GOT3 (cell line): ENCODE measurements at regions not wholly inside any gene's neighbourhood (a gene's known extent, or its start where the extent isn't known, plus 50 kb on each side); places are given as distances from the start of the nearest gene placed in this dataset.

ENCODE experiments used
- DNase-seq: peaks from one replicate; lab custom pipeline; 2025; ENCODE audit warnings: mixed read lengths; lab: John Stamatoyannopoulos, UW

GRCh38 chr15:62840526-62841268 lies 201.8 kb upstream of the TPM1 start:
- DNase-seq: no peak

GRCh38 chr15:62841269-62841628 lies 201.3 kb upstream of the TPM1 start:
- no peak for DNase-seq

- no peak for DNase-seq
Observed at GRCh38 chr15:62841891-62842559, 200.5 kb upstream of the TPM1 start.

GRCh38 chr15:62843311-62843710 lies 199.2 kb upstream of the TPM1 start:
- no peak for DNase-seq

- DNase-seq: no peak
Observed at GRCh38 chr15:62844564-62845240, 197.8 kb upstream of the TPM1 start.

- no peak for DNase-seq
Observed at GRCh38 chr15:62845241-62846126, 197.1 kb upstream of the TPM1 start.

GRCh38 chr15:62846131-62846804 lies 196.3 kb upstream of the TPM1 start:
- no peak for DNase-seq

GRCh38 chr15:62846805-62847495 lies 195.6 kb upstream of the TPM1 start:
- DNase-seq: no peak

GRCh38 chr15:62847900-62848489 lies 194.6 kb upstream of the TPM1 start:
- no peak for DNase-seq

- no peak for DNase-seq
Observed at GRCh38 chr15:62848632-62849050, 193.9 kb upstream of the TPM1 start.

- no peak for DNase-seq
Observed at GRCh38 chr15:62849316-62850106, 193.0 kb upstream of the TPM1 start.

- no peak for DNase-seq
Observed at GRCh38 chr15:62850318-62850717, 192.2 kb upstream of the TPM1 start.

- no peak for DNase-seq
Observed at GRCh38 chr15:62850791-62851291, 191.7 kb upstream of the TPM1 start.

GRCh38 chr15:62853114-62853840 lies 189.3 kb upstream of the TPM1 start:
- no peak for DNase-seq

GRCh38 chr15:62853841-62854225 lies 188.7 kb upstream of the TPM1 start:
- no peak for DNase-seq

GRCh38 chr15:62854420-62855084 lies 188.0 kb upstream of the TPM1 start:
- DNase-seq: no peak

GRCh38 chr15:62855085-62855476 lies 187.5 kb upstream of the TPM1 start:
- DNase-seq: no peak
